Keratinocyte (primary cell): ENCODE measurements at regions not wholly inside any gene's neighbourhood (a gene's known extent, or its start where the extent isn't known, plus 50 kb on each side); places are given as distances from the start of the nearest gene placed in this dataset.

ENCODE experiments used
- CTCF ChIP-seq, 3 experiments: IDR thresholded peaks in 1 of 3; conservative IDR thresholded peaks in 1 of 3; optimal IDR thresholded peaks in 1 of 3; 2 replicates in 2 of 3; 3 replicates in 1 of 3; pipeline versions ENCODE3 to v1.5.1; 2011; ENCODE audit warnings: low read length in 3 of 3, mild to moderate bottlenecking in 3 of 3, moderate library complexity in 2 of 3, control low read depth in 1 of 3, inconsistent platforms in 1 of 3; ENCODE audit not compliant: insufficient read depth in 2 of 3; ENCODE audit errors: extremely low read depth in 1 of 3
- EZH2 ChIP-seq: IDR thresholded peaks from one replicate; pipeline ENCODE4 v1.6.1; 2012; ENCODE audit warnings: inconsistent platforms, mild to moderate bottlenecking, low read length, moderate library complexity

- no peak for TF ChIP-seq CTCF (optimal IDR thresholded peaks at IDR 0.05 in 1 of 3, IDR thresholded peaks at IDR 0.05 in 1 of 3, conservative IDR thresholded peaks at IDR 0.05 in 1 of 3; ENCODE audit: extremely low read depth in 1 of 3, insufficient read depth in 2 of 3, low read length in 3 of 3)
- no peak for TF ChIP-seq EZH2
Measured at GRCh38 chr7:22051886-22052673, 106.4 kb upstream of the CDCA7L start.
